GM10266 (cell line): ENCODE measurements at regions not wholly inside any gene's neighbourhood (a gene's known extent, or its start where the extent isn't known, plus 50 kb on each side); places are given as distances from the start of the nearest gene placed in this dataset.

Experiments used
- DNase-seq: peaks from one replicate; pipeline ENCODE4 v3.0.0; 2012; ENCODE audit errors: extremely low spot score
- TF ChIP-seq, protein P1 (sequence below): IDR thresholded peaks from 2 replicates; pipeline ENCODE4 v1.5.1; 2012; ENCODE audit warnings: mild to moderate bottlenecking, low read depth; ENCODE audit not compliant: control insufficient read depth, insufficient read depth; ENCODE audit errors: missing control alignments

DNA sequence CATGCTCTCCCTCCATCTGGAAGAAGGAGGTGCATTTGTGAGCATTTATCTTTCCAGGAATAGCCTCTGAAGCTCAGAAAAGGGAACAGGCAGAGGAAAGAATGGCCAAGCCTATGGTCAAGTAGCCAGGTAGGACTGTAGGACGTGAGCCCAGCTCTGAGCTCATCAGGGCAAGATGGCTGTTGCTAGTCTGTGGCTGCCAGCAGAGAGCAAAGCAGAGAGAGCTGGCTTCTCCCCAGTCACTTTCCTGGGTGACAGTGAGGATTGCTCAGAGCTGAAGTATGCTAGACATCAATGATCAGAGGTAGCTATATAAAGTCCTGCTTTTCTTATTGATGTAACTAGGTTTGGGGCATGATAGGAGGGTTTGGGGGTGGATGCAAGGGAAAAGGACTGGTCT is 146.1 kb upstream of the SLC24A5 start:
- TF ChIP-seq, protein P1, sequence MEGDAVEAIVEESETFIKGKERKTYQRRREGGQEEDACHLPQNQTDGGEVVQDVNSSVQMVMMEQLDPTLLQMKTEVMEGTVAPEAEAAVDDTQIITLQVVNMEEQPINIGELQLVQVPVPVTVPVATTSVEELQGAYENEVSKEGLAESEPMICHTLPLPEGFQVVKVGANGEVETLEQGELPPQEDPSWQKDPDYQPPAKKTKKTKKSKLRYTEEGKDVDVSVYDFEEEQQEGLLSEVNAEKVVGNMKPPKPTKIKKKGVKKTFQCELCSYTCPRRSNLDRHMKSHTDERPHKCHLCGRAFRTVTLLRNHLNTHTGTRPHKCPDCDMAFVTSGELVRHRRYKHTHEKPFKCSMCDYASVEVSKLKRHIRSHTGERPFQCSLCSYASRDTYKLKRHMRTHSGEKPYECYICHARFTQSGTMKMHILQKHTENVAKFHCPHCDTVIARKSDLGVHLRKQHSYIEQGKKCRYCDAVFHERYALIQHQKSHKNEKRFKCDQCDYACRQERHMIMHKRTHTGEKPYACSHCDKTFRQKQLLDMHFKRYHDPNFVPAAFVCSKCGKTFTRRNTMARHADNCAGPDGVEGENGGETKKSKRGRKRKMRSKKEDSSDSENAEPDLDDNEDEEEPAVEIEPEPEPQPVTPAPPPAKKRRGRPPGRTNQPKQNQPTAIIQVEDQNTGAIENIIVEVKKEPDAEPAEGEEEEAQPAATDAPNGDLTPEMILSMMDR = no peak
- no peak for DNase-seq

DNA sequence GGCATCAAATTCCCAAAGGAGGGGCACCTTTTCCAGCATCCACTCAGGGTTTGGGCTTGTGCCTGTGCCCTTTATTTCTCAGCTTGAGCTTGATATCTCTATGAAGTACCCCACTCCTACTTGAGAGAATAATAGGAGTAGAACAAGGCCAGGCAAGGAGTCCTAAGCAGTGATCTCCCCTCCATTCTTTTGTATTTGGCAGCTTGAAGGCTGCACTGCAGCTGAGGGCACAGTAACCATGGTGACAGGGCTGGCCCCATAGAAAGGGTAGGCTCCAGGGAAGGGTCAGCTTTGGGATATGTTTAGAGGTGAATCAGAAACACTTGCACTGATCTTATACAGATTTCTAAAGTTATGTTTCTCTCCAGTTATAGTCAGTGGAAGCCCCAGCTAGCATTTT is 145.4 kb upstream of the SLC24A5 start:
- no peak for DNase-seq
- TF ChIP-seq, protein P1 = no peak

DNA sequence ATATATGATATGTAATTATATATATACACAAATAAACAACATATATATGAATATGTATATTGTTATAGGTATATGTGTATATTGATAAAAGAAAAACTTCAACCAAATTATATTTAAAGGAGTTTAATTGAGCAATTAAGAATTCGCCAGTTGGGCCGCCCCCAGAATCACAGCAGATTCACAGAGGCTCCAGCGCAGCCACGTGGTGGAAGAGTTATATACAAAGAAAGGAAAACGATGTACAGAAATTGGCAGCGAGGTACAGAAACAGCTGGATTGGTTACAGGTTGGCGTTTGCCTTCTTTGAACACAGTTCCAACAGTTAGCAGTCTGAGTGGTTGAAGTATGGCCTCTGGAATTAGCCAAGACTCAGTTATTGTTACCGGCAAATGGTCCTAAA is 137.3 kb upstream of the SLC24A5 start:
- no peak for DNase-seq
- TF ChIP-seq, protein P1 = no peak

DNA sequence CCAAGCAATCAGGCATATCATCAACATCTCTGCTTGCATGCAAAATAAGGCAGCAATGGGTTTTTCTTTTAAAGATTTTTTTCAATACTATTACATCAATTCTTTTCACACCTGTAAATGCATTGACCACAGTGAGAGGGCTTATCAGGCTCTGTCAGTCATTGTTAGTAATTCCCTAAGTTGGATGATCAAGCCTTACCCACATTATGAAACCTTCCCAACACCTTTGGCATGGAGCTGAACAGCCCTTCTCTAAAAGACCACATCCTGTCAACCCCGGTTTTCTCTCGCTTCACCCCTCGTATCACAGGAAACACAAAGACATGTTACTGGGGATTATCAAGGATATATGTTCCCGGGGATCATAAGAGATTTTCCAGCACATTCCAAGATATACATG is 135.2 kb upstream of the SLC24A5 start:
- TF ChIP-seq, protein P1 = no peak
- DNase-seq = no peak

DNA sequence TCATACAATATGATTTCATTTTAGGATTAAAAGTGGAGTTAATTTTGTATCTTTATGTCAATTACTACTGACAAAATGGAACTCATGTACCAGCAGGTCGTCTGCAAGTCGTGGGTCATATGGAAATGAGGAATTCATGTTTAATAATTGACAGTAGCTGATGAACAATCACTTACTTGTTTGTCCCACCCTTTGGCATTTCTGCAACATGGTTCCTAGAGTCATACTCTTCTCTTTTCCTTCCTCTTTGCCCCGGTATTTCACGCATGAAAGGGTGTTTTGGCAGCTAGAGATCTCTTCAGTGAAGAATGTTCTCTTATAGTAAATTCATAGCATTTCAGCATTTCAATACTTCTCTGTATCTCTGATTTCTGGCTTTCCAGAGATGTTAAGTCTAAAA is 133.3 kb upstream of the SLC24A5 start:
- DNase-seq = no peak
- TF ChIP-seq, protein P1 = no peak

DNA sequence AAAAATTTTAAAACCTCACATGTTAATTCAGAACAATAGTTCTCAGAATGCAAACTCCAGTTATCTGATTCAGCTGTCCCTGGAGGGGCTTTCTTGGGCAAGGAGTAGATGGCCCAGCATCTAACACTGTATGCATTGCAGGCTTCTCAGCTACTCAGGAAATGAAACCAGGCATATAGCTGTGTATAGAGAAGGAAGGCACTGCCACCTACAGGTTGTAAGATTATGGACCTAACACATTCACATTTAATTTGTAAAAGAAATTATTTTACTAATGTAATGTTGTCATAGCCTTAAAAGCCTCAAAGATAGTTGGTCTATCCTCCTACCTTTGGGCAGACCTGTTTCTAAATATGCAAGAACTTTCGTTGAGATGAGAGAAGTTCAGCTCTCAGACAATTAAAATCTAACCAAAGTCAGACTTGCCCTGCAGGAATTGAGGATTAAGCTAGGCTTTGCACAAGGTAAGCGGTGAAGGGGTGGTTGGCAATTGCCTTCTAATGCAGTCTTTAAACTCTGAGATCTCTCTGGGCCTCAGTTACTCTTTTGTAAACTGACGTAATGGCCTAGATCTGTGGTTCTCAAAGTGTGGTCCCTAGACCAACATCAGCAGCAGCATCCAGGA is 132.8 kb upstream of the SLC24A5 start:
- TF ChIP-seq, protein P1 = peak; percentile 59
- DNase-seq = peak; percentile 40

DNA sequence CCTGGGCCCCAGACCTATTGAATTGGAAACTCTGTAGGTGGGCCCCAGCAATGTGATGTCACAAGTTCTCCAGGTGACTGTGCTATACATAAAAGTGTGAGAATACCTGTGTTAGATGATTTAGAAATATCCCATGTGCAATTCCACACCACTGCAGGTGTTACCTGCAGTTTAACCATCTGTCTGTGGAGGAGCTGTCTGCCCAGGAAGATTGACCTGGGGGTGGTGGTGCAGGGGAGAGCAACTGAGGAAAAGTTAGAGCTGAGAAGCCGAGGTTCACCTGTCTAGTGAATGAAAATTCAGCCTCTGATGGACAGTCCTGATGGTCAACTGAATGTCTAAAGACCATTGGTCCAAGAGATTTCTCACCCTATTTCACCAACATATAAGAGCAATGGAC is 132.2 kb upstream of the SLC24A5 start:
- DNase-seq = no peak
- TF ChIP-seq, protein P1 = no peak
